HG03432 (cell line): ENCODE measurements at regions not wholly inside any gene's neighbourhood (a gene's known extent, or its start where the extent isn't known, plus 50 kb on each side); places are given as distances from the start of the nearest gene placed in this dataset.
"Not testable (repeated sequence)": the region's sequence is repeated elsewhere in the genome, so short reads cannot be mapped to it uniquely, and the experiment has no call there.

ENCODE experiments used
- ATAC-seq: cut with Tn5 transposase; IDR thresholded peaks from one replicate; pipeline ENCODE4 v1.9.1; 2021; ENCODE audit warnings: mild to moderate bottlenecking, moderate library complexity; ENCODE audit not compliant: unreplicated experiment

DNA sequence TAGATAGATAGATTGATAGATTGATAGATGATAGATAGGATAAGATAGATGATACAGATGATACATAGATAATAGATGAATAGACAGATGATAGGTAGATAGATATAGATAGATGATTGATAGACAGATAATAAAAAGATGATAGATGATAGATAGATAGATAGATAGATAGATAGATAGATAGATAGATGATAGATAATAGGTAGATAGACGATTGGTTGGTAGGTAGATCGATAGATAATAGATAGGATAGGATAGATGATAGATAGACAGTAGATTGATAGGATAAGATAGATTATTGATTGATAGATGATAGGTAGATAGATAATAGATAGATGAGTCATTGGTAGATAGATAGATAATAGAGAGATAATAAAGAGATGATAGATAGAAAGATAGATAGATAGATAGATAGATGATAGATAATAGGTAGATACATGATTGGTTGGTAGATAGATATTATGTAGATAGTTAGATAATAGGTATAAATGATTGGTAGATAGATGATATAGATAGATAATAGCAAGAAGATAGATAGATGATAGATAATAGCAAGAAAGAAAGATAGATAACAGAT, 109.4 kb upstream of the C16orf82 start:
- ATAC-seq = no peak

DNA sequence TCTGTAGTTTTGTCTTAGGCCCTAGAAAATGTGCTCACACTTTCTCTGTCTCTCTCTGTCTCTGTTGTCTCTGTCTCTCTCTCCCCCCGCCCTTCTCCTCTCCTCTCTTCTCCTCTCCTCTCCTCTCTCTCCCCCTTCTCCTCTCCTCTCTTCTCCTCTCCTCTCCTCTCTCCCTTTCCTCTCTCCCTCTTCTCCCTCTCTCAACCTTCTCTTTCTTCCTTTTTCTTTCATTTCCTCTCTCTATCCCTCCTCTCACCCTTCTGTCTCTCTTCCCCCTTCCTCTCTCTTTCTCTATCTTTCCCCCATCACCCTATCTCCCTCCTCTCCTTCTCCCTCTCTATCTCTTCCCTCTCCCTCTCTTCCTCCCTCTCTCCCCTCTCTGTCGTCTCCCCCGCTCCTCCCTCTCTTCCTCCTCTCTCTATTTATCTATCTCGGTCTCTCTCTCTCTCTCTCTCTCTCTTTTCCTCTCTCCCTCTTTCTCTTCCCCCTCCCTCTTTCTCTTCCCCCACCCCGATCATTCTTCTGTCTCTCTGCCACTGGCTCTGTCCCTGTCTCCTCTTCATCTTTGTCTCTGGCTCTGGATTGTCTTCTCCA, 107.2 kb upstream of the C16orf82 start:
- no peak for ATAC-seq

DNA sequence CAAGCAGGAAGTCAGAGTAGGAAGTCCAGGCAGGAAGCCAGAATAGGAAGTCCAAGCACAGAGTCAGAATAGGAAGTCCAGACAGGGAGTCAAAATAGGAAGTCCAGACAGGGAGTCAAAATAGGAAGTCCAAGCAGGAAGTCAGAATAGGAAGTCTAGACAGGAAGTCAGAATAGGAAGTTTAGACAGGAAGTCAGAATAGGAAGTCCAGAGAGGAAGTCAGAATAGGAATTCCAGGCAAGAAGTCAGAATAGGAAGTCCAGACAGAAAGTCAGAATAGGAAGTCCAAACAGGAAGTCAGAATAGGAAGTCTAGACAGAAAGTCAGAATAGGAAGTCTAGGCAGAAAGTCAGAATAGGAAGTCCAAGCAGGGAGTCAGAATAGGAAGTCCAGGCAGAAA, 105.3 kb upstream of the C16orf82 start:
- no peak for ATAC-seq

DNA sequence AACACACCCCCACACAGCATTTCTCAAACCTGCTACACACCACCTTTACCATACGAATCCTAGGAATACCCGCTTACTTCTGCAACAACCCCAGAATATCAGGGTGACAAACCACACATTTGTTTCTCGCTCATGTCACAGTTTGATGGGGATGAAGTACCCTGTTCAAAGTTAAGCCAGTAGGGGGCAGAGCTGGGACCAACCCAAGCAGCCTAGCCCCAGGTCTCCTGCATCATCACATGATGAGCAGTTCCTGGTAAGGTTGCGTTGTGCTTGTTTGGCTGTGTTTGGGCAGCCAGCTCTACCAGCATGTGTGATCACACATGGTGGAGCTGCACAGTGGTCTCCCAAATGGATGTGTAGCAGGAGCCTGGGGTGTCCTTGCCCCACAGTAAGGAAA, 103.6 kb upstream of the C16orf82 start:
- ATAC-seq = no peak

DNA sequence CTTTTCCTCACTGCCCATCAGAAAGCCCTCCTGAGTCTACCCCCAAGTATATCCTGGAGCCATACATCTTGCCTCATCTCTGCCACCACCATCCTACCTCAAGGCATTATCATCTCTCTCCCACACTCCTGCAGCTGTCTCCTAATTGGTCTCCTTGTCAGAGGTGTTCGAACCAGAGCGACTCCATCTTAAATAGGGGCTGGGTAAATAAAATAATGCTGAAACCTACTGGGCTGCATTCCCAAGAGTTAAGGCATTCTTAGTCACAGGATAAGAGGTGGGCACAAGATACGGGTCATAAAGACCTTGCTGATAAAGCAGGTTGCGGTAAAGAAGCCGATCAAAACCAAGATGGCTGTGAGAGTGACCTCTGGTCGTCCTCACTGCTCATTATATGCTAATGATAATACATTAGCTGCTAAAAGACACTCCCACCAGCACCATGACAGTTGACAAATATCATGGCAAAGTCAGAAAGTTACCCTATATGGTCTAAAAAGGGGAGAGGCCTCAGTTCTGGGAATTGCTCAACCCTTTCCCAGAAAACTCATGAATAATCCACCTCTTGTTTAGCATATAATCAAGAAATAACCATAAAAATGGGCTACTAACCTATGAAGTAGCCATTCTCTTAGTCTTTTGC, 97.0 kb upstream of the C16orf82 start:
- ATAC-seq = no peak

DNA sequence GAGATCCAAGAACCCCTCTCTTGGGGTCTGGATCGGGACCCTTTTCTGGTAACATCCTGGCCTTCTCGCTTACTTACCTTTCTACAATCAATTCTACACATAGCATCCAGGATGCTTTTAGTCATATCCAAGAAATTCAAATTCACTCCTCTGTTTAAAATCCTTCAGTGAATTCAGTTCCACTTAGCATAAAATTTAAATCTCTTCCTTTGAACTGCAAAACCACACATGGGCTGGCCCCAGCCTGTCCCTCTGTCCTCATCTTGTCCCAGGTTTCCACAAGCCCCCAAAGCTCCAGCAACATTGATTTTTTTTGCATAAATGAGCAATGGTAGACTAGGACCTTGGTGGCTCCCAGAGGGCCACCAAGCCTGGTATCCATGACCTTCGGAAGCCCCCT, 96.4 kb upstream of the C16orf82 start:
- ATAC-seq = no peak

DNA sequence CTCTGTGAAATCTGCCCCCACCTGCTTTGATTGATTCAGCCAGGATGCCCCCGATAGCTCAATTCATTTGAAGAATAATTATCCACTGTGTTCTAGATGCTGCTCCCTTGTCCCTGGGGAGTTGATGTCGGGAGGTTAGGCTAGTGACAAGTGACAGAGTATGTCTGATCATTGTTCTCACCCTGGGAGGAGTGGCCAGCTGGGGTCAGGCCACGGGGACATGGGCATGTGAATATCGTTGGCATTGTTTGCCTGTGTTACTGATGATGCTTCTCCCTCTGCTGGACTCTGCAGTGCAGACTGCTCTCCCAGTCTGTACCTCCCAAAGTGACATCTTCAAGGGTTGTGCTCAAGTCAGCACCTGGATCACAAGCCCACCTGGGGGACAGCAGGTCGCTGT, 89.9 kb upstream of the C16orf82 start:
- no peak for ATAC-seq

DNA sequence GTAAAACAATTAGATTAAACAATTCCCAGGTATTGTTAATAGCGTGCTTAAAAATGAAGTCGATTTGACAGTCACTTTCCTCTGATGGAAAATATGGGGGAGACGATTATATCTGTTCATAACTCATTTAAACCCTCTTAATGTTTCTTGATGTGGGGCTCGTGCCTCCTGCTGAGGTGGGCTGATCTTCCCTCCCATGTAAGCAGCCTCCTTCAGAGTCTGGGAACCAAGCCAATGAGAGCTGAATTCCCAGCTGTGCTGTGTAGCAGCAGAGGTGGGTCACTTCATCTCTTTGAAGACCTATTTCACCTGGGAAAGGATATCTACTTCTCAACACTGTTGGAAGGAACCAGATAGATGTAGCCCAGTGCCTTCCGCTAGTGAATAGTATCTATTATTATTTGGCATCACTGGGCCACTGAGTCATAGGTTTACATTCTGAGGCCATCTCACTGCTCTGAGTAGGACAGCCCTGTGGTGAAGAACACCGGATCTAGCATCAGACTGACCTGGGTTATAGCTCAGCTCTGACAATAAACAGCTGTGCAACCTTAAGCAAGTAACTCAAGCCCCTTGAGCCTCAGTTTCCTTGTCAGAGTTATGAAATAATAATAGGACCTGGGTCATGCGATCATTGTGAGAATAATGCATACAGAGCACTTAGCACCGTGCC, 85.3 kb upstream of the C16orf82 start:
- ATAC-seq = no peak

DNA sequence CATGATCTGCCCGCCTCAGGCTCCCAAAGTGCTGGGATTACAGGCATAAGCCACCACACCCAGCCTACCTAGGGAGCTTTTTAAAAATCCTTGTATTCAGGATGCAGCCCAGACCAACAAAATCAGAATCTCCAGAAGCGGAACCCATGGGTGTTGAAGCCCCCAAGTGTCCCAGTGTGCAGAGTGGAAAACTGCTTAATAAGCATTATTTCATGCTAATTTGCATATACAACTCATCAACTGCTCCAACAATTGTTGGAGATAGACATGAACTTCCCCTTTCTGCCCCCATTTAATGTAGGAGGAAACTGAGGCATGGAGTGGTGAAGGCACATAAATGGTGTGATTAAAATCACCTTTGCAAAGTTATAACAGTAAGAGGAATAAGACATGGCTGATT, 84.3 kb upstream of the C16orf82 start:
- ATAC-seq = no peak

DNA sequence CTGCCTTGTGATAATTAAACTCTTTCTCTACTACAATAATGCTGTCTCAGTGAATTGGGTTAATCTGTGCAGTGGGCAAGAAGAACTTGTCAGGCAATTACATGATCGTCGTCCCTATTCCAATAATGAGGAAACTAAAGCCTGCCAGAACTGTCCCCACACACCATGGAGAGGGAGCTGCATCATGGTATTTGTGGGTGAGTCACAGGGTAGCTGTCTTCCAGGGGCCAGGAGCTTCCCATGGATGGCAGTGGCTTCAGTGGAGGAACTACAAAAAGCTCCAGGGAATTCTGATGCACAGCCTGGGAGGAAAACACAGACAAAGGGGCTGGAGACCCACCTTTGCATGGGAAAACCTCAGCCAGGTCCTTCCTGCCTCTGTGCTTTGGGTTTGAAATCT, 83.3 kb upstream of the C16orf82 start:
- no peak for ATAC-seq

DNA sequence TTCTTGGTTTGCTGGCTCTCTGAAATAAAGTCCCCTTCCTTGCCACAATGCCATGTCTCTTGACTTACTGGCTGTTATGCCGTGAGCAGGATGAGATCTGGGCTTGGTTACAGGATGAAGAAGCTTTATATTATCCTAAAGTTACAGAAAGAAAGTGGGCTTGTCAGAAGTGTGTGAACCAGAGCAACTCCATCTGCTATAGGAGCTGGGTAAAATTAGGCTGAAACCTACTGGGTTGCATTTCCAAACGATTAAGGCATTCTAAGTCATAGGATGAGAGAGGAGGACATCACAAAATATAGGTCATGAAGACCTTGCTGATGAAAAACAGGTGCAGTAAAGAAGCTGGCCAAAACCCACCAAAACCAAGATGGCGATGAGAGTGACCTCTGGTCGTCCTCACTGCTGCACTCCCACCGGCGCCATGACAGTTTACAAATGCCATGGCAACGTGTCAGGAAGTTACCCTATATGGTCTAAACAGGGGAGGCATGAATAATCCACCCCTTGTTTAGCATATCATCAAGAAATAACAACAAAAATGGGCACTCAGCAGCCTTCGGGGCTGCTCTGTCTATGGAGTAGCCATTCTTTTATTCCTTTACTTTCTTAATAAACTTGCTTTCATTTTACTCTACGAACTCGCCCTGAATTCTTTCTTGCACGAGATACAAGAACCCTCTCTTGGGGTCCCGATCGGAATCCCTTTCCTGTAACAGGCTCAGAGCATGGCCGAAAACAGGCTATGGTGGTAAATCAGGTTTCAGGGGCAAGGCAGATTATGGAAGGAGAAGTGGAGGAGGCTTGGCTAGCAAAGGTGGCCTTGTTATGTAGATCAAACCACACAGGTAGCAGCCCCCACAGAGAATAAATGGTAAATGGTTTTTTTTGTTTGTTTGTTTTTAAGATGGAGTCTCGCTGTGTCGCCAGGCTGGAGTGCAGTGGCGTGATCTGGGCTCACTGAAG, 81.3 kb upstream of the C16orf82 start:
- no peak for ATAC-seq

DNA sequence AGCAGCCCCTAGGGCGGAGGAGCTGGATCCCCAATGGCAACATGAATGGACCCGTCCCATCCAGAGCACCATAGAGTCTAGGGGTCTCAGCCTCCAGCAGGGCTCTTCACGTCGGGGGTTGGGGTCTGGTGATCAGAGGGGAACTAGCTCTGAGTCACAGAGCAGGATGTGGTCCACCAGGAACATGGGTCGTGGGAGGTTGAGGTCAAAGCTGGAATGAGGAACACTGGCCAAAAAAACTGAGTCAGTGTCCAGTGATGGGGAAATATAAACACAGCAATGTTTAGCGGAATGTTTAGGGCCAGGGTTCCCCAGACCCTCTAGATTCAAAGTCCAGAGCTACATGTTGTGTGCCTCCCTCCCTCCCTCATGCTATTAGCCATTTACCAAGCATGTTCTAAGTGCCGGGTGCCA, 79.1 kb upstream of the C16orf82 start:
- no peak for ATAC-seq

DNA sequence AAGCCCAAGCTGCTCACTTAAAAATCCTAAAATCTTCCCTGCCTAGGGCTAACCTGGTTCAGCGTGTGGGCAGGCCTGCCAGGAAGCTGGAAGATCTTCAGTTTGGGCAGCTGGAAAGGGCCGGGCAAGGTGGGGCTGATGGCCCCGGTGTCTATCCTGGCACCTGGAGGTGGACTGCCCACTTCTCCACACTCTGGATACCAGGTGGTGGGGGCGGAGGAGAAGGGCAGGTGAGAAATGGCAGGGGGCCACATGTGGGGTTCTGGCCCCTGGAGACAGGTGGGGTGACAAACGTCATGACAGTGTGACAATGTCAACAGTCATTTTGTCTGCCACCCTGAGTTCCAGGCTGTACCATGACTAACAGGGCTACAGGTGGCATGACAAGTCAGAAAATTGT, 78.5 kb upstream of the C16orf82 start:
- no peak for ATAC-seq

DNA sequence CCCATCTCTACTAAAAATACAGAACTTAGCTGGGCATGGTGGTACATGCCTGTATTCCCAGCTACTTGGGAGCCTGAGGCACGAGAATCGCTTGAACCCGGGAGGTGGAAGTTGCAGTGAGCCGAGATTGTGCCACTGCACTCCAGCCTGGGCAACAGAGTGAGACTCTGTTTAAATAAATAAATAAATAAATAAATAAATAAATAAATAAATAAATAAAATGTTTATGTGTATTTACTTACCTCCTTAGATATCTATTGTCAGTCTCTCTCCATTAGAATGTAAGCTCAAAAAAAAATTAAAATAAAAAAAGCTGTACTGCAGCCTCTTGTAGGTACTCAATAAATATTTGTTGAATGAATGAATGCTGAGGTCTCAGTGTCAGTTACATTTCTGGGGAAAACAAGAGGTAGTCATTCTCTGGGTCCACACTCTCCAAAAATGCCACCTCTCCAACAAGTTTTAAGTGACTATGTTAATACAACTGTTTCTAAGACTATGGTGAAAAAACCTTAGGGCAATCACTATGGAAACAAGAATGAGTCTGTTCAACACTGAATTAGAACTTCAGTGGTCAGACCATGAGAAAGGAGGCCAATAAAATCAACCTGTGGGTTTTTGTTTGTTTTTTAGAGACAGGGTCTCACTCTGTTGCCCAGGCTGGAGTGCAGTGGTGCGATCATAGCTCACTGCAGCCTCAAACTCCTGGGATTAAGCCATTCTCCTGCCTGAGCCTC, 76.2 kb upstream of the C16orf82 start:
- not testable (repeated sequence) for ATAC-seq

DNA sequence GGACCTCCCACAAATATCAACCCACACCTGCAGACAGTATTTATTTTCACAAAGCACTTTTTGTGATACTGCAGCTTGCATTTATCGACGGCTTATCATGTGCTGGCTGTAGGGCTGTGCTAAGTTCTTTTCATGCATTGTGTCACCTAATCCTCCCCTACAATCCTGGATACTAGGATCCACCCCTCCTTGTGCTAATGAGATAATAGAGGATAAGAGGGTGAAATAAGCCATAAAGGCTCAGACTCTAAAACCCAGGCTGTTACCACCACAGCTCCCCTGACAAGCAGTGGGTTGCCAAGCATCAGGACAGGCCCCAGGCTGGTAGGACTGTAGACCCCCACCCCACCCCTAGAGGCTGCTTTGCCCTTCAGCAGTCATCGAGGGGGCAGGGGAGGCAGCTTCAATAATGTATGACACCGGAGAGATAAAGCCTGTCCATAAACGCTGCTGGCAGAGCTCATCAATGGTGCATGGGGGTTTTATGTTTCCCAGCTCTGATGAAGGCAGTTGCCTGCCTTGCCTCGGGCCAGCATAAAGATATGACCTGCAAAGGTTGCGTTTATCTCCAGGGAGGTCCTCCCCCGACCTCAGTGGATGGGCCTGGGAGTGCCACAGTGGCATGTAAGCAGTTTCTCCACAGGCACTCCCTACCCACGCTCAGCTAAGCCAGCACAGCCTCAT, 73.9 kb upstream of the C16orf82 start:
- no peak for ATAC-seq

DNA sequence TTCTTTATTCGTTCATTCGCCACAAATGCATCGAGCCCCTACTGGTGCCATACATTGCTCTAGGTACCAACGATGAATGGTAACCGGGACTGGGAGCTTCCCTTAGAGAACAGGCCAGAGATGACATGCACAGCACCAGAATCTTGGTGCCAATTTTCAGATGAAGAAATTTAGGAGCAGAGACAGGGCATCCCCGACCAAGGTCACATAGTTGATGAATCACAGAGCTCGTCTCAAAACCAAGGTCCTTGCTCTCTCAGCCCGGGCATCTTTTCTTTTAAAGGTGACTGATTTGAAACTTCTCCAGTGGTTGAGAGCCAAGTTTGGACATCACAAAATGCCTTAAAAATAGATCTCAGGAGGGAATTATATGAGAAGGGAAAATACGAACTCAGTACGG, 73.2 kb upstream of the C16orf82 start:
- no peak for ATAC-seq

DNA sequence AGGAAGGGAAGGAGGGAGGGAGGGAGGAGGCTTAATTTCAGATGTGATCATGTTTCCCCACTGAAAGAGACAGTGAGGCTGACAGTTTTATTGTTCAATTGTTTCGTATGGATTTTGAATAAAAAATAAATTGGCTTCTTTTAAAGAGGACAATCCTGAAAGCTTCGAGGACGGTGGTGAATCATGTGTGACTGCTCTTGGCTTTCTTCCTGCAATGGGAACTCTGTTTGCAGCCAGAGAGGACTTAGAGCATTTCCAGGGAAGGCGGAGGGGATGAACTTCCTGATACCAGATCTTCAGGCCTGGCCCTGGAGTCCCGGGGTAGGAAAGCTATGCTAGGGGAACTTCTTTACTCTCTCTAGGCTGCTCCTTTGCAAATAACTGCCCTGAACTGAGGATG, 72.8 kb upstream of the C16orf82 start:
- ATAC-seq = no peak

DNA sequence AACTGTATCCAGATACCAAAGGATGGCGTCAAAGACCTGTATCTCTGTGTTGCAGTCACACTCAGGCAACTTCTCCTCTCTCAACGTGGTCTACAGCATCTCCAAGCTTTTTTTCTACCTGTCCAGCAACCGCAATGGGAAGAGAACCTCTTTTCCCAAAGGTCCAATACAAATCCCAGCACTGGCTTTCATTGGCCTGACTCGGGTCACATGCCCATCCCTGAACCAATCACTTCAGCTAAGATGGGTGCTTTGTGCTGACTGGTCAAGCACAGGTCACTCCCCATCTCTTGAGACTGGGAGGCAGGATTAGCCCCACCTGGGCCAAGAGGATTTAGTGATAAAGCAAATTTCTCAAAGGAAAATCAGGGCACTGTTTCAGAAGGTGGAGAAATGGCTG, 71.2 kb upstream of the C16orf82 start:
- ATAC-seq = no peak

DNA sequence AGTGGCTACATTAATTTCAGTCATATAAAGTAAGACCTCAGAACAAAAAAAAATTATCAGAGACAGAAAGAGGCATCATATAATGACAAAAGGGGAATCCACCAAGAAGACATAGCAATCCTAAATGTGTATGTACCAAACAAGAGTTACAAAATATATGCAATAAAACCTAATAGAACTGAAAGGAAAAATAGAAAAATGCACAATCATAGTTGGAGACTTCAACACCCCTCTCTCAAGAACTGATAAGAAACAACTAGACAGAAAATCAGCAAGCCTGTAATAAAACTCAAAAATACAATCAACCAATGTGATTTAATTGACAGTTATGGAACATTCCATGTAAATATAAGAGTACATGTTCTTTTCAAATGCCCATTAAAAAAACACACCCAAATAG, 61.3 kb upstream of the C16orf82 start:
- ATAC-seq = no peak
